Peyer's patch (tissue), 4 donors: ENCODE measurements at regions not wholly inside any gene's neighbourhood (a gene's known extent, or its start where the extent isn't known, plus 50 kb on each side); places are given as distances from the start of the nearest gene placed in this dataset.

ENCODE experiments used
- DNase-seq, 3 donors: peaks; one replicate each; pipeline ENCODE4 v3.0.0-alpha.2; 2017 to 2019
- H3K27ac ChIP-seq, 4 donors: fragments of 200-600 bp; sonication (generic); one replicate each; pipeline ENCODE4 v1.5.1; 2016 to 2019
- H3K27me3 ChIP-seq, 2 donors: fragments of 200-600 bp; sonication (generic); one replicate each; pipeline ENCODE4 v1.5.1; 2019
- H3K36me3 ChIP-seq, 3 donors: fragments of 200-600 bp; sonication (generic); one replicate each; pipeline ENCODE4 v1.5.1; 2016 to 2019
- H3K4me1 ChIP-seq, 4 donors: fragments of 200-600 bp; sonication (generic); one replicate each; pipeline ENCODE4 v1.5.1; 2016 to 2019
- H3K4me3 ChIP-seq, 4 donors: fragments of 200-600 bp; sonication (generic); 1 replicate in 3 of 4; 2 replicates in 1 of 4; pipeline ENCODE4 v1.5.1; 2016 to 2019; ENCODE audit warnings: mild to moderate bottlenecking in 1 of 4
- H3K9me3 ChIP-seq, 4 donors: fragments of 200-600 bp; sonication (generic); one replicate each; pipeline ENCODE4 v1.5.1; 2016 to 2019; ENCODE audit warnings: mild to moderate bottlenecking in 1 of 4
- CTCF ChIP-seq, 6 experiments: fragments of 450-650 bp in 4 of 6; fragments of 200-600 bp in 2 of 6; sonication (generic) in 1 of 6; IDR thresholded peaks; one replicate each; pipeline ENCODE4 v1.5.1; 2017 to 2019; ENCODE audit warnings: antibody characterized with exemption in 6 of 6, mild to moderate bottlenecking in 3 of 6, moderate library complexity in 1 of 6
- POLR2A ChIP-seq, 2 donors: fragments of 450-650 bp; IDR thresholded peaks; one replicate each; pipeline ENCODE4 v1.5.1; 2017; ENCODE audit warnings: antibody characterized with exemption in 2 of 2, mild to moderate bottlenecking in 2 of 2, moderate library complexity in 2 of 2

GRCh38 chr4:13872955-13873354 is 245.4 kb upstream of the BOD1L1 start:
- no peak for DNase-seq
- Histone ChIP-seq H3K27me3 (no peaks in the 10 kb centered on the region), H3K4me1 (peaks cover 0 to 14% (median 0%) of the 10 kb centered on the region in 4 donors), H3K9me3 (no peaks in the 10 kb centered on the region), H3K36me3 (no peaks in the 10 kb centered on the region), H3K27ac (peak overlapping the region in 1 of 4 donors; percentile 2), H3K4me3 (no peak overlapping the region)
- TF ChIP-seq CTCF (IDR thresholded peaks at IDR 0.05) = no peak
- TF ChIP-seq POLR2A (IDR thresholded peaks at IDR 0.05) = no peak

- peak in 1 of 3 donors; percentile 54 for DNase-seq
- peaks cover 0 to 14% (median 0%) of the 10 kb centered on the region in 4 donors for H3K4me1 ChIP-seq
- no peaks in the 10 kb centered on the region for H3K9me3 ChIP-seq
- no peak overlapping the region for H3K27ac ChIP-seq
- TF ChIP-seq CTCF (IDR thresholded peaks at IDR 0.05) (no peak), POLR2A (IDR thresholded peaks at IDR 0.05) (no peak)
- no peak overlapping the region for H3K4me3 ChIP-seq
- no peaks in the 10 kb centered on the region for H3K36me3 ChIP-seq
- no peaks in the 10 kb centered on the region for H3K27me3 ChIP-seq
These were observed 247.7 kb upstream of the BOD1L1 start for GRCh38 chr4:13875181-13875580.

GRCh38 chr4:13876131-13876530 is 248.6 kb upstream of the BOD1L1 start:
- H3K27ac ChIP-seq = no peak overlapping the region

GRCh38 chr4:13876940-13877339 is 249.4 kb upstream of the BOD1L1 start:
- TF ChIP-seq POLR2A (IDR thresholded peaks at IDR 0.05) = no peak
- TF ChIP-seq CTCF (IDR thresholded peaks at IDR 0.05) = no peak

More at GRCh38 chr4:13876131-13876530, 248.6 kb upstream of the BOD1L1 start:
- TF ChIP-seq POLR2A (IDR thresholded peaks at IDR 0.05) (no peak), CTCF (IDR thresholded peaks at IDR 0.05) (no peak)
- Histone ChIP-seq H3K4me1 (peaks cover 0 to 14% (median 0%) of the 10 kb centered on the region in 4 donors), H3K4me3 (no peak overlapping the region), H3K36me3 (no peaks in the 10 kb centered on the region), H3K27me3 (no peaks in the 10 kb centered on the region), H3K9me3 (no peaks in the 10 kb centered on the region)
- DNase-seq = no peak

GRCh38 chr4:13877626-13878025 is 250.1 kb upstream of the BOD1L1 start:
- H3K36me3 ChIP-seq = no peaks in the 10 kb centered on the region
- peaks cover 0 to 14% (median 0%) of the 10 kb centered on the region in 4 donors for H3K4me1 ChIP-seq
- no peak overlapping the region for H3K4me3 ChIP-seq
- H3K27me3 ChIP-seq = no peaks in the 10 kb centered on the region
- H3K27ac ChIP-seq = no peak overlapping the region
- no peak for DNase-seq
- no peaks in the 10 kb centered on the region for H3K9me3 ChIP-seq
- no peak for TF ChIP-seq CTCF (IDR thresholded peaks at IDR 0.05)
- no peak for TF ChIP-seq POLR2A (IDR thresholded peaks at IDR 0.05)

More at GRCh38 chr4:13876940-13877339, 249.4 kb upstream of the BOD1L1 start:
- no peaks in the 10 kb centered on the region for H3K36me3 ChIP-seq
- no peak overlapping the region for H3K4me3 ChIP-seq
- no peak for DNase-seq
- H3K9me3 ChIP-seq = no peaks in the 10 kb centered on the region
- peaks cover 0 to 14% (median 0%) of the 10 kb centered on the region in 4 donors for H3K4me1 ChIP-seq
- peak overlapping the region in 1 of 4 donors; percentile 20 for H3K27ac ChIP-seq
- no peaks in the 10 kb centered on the region for H3K27me3 ChIP-seq

GRCh38 chr4:13881892-13882291 is 254.4 kb upstream of the BOD1L1 start:
- no peak for DNase-seq
- Histone ChIP-seq H3K36me3 (no peaks in the 10 kb centered on the region), H3K4me1 (peaks cover 0 to 9% (median 0%) of the 10 kb centered on the region in 4 donors), H3K4me3 (no peak overlapping the region), H3K27ac (no peak overlapping the region), H3K9me3 (no peaks in the 10 kb centered on the region), H3K27me3 (no peaks in the 10 kb centered on the region)
- TF ChIP-seq POLR2A (IDR thresholded peaks at IDR 0.05) (no peak), CTCF (IDR thresholded peaks at IDR 0.05) (no peak)
